Trophoblast cell (in vitro differentiated cells and primary cell): ENCODE measurements at regions not wholly inside any gene's neighbourhood (a gene's known extent, or its start where the extent isn't known, plus 50 kb on each side); places are given as distances from the start of the nearest gene placed in this dataset.

Experiments used
- DNase-seq, 2 donors: peaks; one replicate each; pipeline ENCODE4 v3.0.0-alpha.2; 2016
- H2AFZ ChIP-seq: 2 replicates; pipeline ENCODE4 v1.6.1; 2013; ENCODE audit warnings: low read length, moderate library complexity, mild to moderate bottlenecking; ENCODE audit not compliant: insufficient read depth, poor library complexity
- H2AK5ac ChIP-seq: 2 replicates; pipeline ENCODE4 v1.6.1; 2013; ENCODE audit warnings: mild to moderate bottlenecking, low read length
- H2BK120ac ChIP-seq: 2 replicates; pipeline ENCODE4 v1.6.1; 2013; ENCODE audit warnings: low read length, mild to moderate bottlenecking, moderate library complexity; ENCODE audit not compliant: insufficient read depth, poor library complexity
- H2BK12ac ChIP-seq: 2 replicates; pipeline ENCODE4 v1.6.1; 2013; ENCODE audit warnings: mild to moderate bottlenecking, low read length, moderate library complexity
- H2BK5ac ChIP-seq: 2 replicates; pipeline ENCODE4 v1.6.1; 2013; ENCODE audit warnings: low read length, low read depth, moderate library complexity, mild to moderate bottlenecking; ENCODE audit not compliant: poor library complexity
- H3K14ac ChIP-seq: 2 replicates; pipeline ENCODE4 v1.6.1; 2013; ENCODE audit warnings: mild to moderate bottlenecking, low read length
- H3K18ac ChIP-seq: 2 replicates; pipeline ENCODE4 v1.6.1; 2013; ENCODE audit warnings: mild to moderate bottlenecking, low read length
- H3K23ac ChIP-seq: 2 replicates; pipeline ENCODE4 v1.6.1; 2013; ENCODE audit warnings: low read length
- H3K27ac ChIP-seq: 2 replicates; pipeline ENCODE4 v1.5.1; 2013; ENCODE audit warnings: low read depth, mild to moderate bottlenecking, inconsistent platforms, low read length, moderate library complexity
- H3K27me3 ChIP-seq: 2 replicates; pipeline ENCODE4 v1.6.1; 2013; ENCODE audit warnings: inconsistent platforms, mild to moderate bottlenecking, low read length, moderate library complexity; ENCODE audit not compliant: insufficient read depth
- H3K36me3 ChIP-seq, 2 experiments: 1 replicate in 1 of 2; 2 replicates in 1 of 2; pipeline ENCODE4 v1.6.1; 2013; ENCODE audit warnings: low read length in 2 of 2, mild to moderate bottlenecking in 2 of 2, moderate library complexity in 1 of 2; ENCODE audit not compliant: insufficient read depth in 2 of 2, control insufficient read depth in 1 of 2
- H3K4ac ChIP-seq: 2 replicates; pipeline ENCODE4 v1.6.1; 2013; ENCODE audit warnings: low read depth, mild to moderate bottlenecking, low read length, moderate library complexity
- H3K4me1 ChIP-seq, 2 experiments: 1 replicate in 1 of 2; 2 replicates in 1 of 2; pipeline ENCODE4 v1.6.1; 2013; ENCODE audit warnings: low read length in 2 of 2, mild to moderate bottlenecking in 2 of 2, moderate library complexity in 1 of 2; ENCODE audit not compliant: insufficient read depth in 2 of 2, control insufficient read depth in 1 of 2
- H3K4me2 ChIP-seq: 2 replicates; pipeline ENCODE4 v1.6.1; 2013; ENCODE audit warnings: inconsistent platforms, mild to moderate bottlenecking, low read length, moderate library complexity
- H3K4me3 ChIP-seq: 2 replicates; pipeline ENCODE4 v1.5.1; 2013; ENCODE audit warnings: mild to moderate bottlenecking, low read depth, low read length, inconsistent platforms
- H3K79me1 ChIP-seq: one replicate; pipeline ENCODE4 v1.6.1; 2013; ENCODE audit warnings: low read length
- H3K79me2 ChIP-seq: 2 replicates; pipeline ENCODE4 v1.6.1; 2013; ENCODE audit warnings: low read length, mild to moderate bottlenecking; ENCODE audit not compliant: control insufficient read depth, insufficient read depth, poor library complexity
- H3K9ac ChIP-seq: 2 replicates; pipeline ENCODE4 v1.6.1; 2013; ENCODE audit warnings: mild to moderate bottlenecking, low read length
- H3K9me3 ChIP-seq: 2 replicates; pipeline ENCODE4 v1.6.1; 2013; ENCODE audit warnings: low read depth, mild to moderate bottlenecking, control low read depth, inconsistent platforms, low read length; ENCODE audit not compliant: insufficient read depth
- H4K12ac ChIP-seq: 2 replicates; pipeline ENCODE4 v1.6.1; 2013; ENCODE audit warnings: low read depth, mild to moderate bottlenecking, low read length, moderate library complexity
- H4K8ac ChIP-seq: 2 replicates; pipeline ENCODE4 v1.6.1; 2013; ENCODE audit warnings: low read depth, mild to moderate bottlenecking, low read length, moderate library complexity
- H4K91ac ChIP-seq: one replicate; pipeline ENCODE4 v1.6.1; 2013; ENCODE audit warnings: low read depth, mild to moderate bottlenecking, low read length, moderate library complexity
- WGBS: extraction: QIAGEN DNeasy Blood & Tissue Kit; methylation state at CpG from one replicate; pipeline ENCODE4 v1.1.7; 2013; ENCODE audit warnings: missing lambda C conversion rate; ENCODE audit not compliant: insufficient read length, insufficient coverage; ENCODE audit errors: extremely low coverage; 5-methylcytosine and 5-hydroxymethylcytosine counted together

DNA sequence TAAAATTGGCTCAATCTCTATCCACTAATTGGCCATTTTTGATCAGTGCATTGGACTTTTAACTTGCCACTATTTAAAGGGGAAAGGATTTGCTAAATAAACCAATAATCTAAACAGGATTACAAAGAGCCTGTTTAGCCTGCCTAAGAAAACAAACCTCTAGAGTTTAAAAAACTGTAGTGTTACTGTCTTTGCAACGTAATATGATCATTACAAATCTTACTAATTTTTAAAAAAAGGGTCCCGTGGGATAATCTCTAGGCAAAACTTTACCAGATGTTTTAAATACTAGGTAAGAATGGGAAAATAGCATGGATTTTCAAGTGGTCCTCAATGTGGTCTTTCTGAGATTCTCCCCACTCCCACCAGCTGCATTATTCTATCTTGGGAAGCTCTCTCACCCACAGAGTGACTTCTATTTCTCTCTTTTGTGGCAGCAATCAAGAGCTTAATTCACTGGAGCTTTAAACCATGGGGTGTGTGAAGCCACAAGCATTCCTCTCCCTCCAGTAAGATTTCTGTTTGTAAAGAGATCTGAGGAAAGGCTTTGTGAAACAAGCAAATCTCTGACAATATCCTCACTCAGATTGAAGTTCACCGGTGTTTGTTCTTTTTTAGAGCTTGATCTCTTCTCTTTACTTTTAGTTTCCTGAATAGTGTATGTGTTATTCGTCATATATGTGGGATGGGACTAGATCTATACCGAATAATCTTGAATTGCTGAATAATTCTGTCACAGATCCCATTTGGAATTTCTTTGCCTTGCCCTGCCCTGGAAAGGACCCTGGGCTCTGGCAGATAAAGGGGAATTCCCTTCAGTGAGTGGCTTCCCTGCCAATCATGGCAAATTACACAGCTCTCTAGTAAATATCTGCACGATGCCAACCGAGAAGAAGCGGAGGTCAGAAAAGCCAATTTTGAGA, 132.2 kb downstream of the TLR5 start:
- Histone ChIP-seq H3K27me3 (no peaks in the 10 kb centered on the region), H2AFZ (no peak overlapping the region), H3K79me2 (no peaks in the 10 kb centered on the region), H3K9ac (no peak overlapping the region), H3K79me1 (peaks cover 7% of the 10 kb centered on the region), H4K12ac (no peak overlapping the region), H3K4me1 (peaks cover 7 to 13% of the 10 kb centered on the region in 2 experiments), H3K36me3 (peaks cover 0 to 3% of the 10 kb centered on the region in 2 experiments), H2BK5ac (no peak overlapping the region), H4K8ac (no peak overlapping the region), H3K9me3 (no peaks in the 10 kb centered on the region), H2AK5ac (no peak overlapping the region), H2BK12ac (no peak overlapping the region), H2BK120ac (no peak overlapping the region), H3K14ac (no peak overlapping the region), H3K4me2 (no peak overlapping the region), H3K4me3 (no peak overlapping the region), H3K4ac (peak overlapping the region; percentile 44), H3K23ac (no peak overlapping the region), H4K91ac (no peak overlapping the region), H3K18ac (no peak overlapping the region), H3K27ac (no peak overlapping the region)
- no peak for DNase-seq
- WGBS, result no CpG with 5 or more reads among the region's 8 CpGs

DNA sequence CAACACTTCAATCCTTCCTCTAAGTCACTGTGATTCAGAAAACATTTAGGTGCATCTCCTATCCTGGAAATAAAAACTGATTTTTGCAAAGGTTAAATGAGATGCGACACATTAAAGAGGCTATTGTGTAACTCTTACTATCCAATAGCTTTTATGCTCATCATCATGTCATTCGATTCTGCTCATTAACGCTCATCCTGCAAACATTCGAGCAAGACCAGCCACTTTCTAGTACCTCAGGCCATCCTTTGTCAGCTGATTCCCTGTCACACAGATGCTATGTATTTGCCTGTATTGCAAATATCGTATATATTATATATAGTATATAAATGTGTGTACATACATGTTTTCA, 131.6 kb downstream of the TLR5 start:
- no peak overlapping the region for H3K4me2 ChIP-seq
- no peak overlapping the region for H4K91ac ChIP-seq
- H2BK12ac ChIP-seq, result no peak overlapping the region
- no peak overlapping the region for H2BK120ac ChIP-seq
- H2AK5ac ChIP-seq, result no peak overlapping the region
- no CpG with 5 or more reads among the region's 5 CpGs for WGBS
- H3K79me2 ChIP-seq, result no peaks in the 10 kb centered on the region
- H2AFZ ChIP-seq, result no peak overlapping the region
- H4K12ac ChIP-seq, result no peak overlapping the region
- H3K14ac ChIP-seq, result no peak overlapping the region
- H3K4me3 ChIP-seq, result no peak overlapping the region
- H4K8ac ChIP-seq, result no peak overlapping the region
- H3K27me3 ChIP-seq, result no peaks in the 10 kb centered on the region
- H3K23ac ChIP-seq, result no peak overlapping the region
- no peak overlapping the region for H3K4ac ChIP-seq
- H3K79me1 ChIP-seq, result peaks cover 7% of the 10 kb centered on the region
- H3K4me1 ChIP-seq, result peaks cover 7 to 12% of the 10 kb centered on the region in 2 experiments
- DNase-seq, result no peak
- no peak overlapping the region for H2BK5ac ChIP-seq
- H3K36me3 ChIP-seq, result peaks cover 4 to 8% of the 10 kb centered on the region in 2 experiments
- H3K9ac ChIP-seq, result no peak overlapping the region
- no peaks in the 10 kb centered on the region for H3K9me3 ChIP-seq
- no peak overlapping the region for H3K18ac ChIP-seq
- no peak overlapping the region for H3K27ac ChIP-seq

DNA sequence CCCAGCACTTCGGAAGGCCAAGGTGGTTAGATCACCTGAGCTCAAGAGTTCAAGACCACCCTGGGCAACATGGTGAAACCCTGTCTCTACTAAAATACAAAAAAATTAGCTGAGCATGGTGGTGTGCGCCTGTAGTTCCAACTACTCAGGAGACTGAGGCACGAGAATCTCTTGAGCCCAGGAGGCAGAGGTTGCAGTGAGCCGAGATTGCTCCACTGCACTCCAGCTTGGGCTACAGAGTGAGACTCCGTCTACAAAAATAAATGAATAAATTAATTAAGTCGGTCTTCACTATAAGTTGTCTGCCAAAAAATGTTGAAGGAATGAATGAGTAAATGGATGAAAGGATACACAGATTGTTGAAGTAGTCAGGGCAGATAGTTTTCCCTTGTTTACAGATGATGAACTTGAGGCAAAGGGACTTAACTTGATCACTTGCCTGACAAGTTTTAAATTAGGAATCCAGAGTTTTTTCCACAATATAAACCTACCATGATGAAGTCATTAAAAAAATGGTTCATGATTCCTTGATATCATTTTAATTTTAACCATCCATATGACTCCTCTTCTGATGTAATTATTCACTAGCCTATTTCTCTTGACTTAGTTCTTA, 130.8 kb downstream of the TLR5 start:
- Histone ChIP-seq H3K14ac (no peak overlapping the region), H3K18ac (no peak overlapping the region), H2BK12ac (no peak overlapping the region), H3K27me3 (no peaks in the 10 kb centered on the region), H2AFZ (no peak overlapping the region), H3K4me3 (no peak overlapping the region), H3K79me2 (no peaks in the 10 kb centered on the region), H2BK120ac (no peak overlapping the region), H4K12ac (no peak overlapping the region), H3K9ac (no peak overlapping the region), H4K91ac (peak overlapping the region; percentile 53), H3K23ac (no peak overlapping the region), H3K79me1 (peaks cover 14% of the 10 kb centered on the region), H3K4me1 (peaks cover 11 to 12% of the 10 kb centered on the region in 2 experiments), H2AK5ac (no peak overlapping the region), H3K27ac (no peak overlapping the region), H4K8ac (no peak overlapping the region), H2BK5ac (no peak overlapping the region), H3K4me2 (no peak overlapping the region), H3K36me3 (peaks cover 11 to 14% of the 10 kb centered on the region in 2 experiments), H3K4ac (no peak overlapping the region), H3K9me3 (no peaks in the 10 kb centered on the region)
- no peak for DNase-seq
- WGBS, result no CpG with 5 or more reads among the region's 6 CpGs

DNA sequence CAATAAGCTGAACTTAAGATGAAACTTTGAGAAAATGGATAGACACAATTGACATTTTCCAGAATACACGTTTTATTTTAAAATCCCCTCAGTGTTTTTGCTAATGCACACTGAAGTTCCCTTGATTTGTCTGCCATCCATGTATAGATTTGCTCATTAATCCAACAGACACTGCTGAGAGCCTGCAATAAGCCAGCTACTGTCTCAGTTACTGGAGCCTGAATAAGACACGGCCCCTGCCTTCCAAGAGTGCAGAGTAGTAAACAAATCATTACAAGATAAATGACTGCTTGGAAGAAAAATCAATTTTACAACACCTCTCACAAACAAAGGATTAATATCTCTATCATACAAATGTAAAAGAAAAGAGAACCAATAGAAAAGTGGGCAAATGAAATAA, 130.1 kb downstream of the TLR5 start:
- Histone ChIP-seq H2AK5ac (no peak overlapping the region), H3K4me1 (peaks cover 12% of the 10 kb centered on the region in 2 experiments), H3K27ac (no peak overlapping the region), H3K9me3 (no peaks in the 10 kb centered on the region), H3K4me2 (no peak overlapping the region), H4K12ac (no peak overlapping the region), H3K4ac (no peak overlapping the region), H3K4me3 (no peak overlapping the region), H3K79me1 (peaks cover 18% of the 10 kb centered on the region), H4K91ac (no peak overlapping the region), H4K8ac (no peak overlapping the region), H3K23ac (no peak overlapping the region), H3K18ac (no peak overlapping the region), H3K9ac (no peak overlapping the region), H2BK120ac (no peak overlapping the region), H2AFZ (no peak overlapping the region), H2BK5ac (no peak overlapping the region), H3K36me3 (peaks cover 13 to 16% of the 10 kb centered on the region in 2 experiments), H3K14ac (no peak overlapping the region), H2BK12ac (no peak overlapping the region), H3K27me3 (no peaks in the 10 kb centered on the region), H3K79me2 (peaks cover 2% of the 10 kb centered on the region)
- WGBS, result no CpG with 5 or more reads among the region's 2 CpGs
- DNase-seq, result no peak
